Choroid plexus epithelial cell (primary cell): ENCODE measurements at regions not wholly inside any gene's neighbourhood (a gene's known extent, or its start where the extent isn't known, plus 50 kb on each side); places are given as distances from the start of the nearest gene placed in this dataset.

Experiments used
- DNase-seq: peaks from one replicate; pipeline ENCODE4 v3.0.0-alpha.2; 2010; ENCODE audit warnings: low read depth
- H3K4me3 ChIP-seq: 2 replicates; pipeline ENCODE4 v1.5.1; 2011; ENCODE audit warnings: low read depth, mild to moderate bottlenecking, control low read depth, low read length, moderate library complexity
- TF ChIP-seq, protein P1 (sequence below): conservative IDR thresholded peaks from 2 replicates; pipeline ENCODE4 v1.5.1; 2011; ENCODE audit warnings: low read depth, mild to moderate bottlenecking, control low read depth, inconsistent platforms, low read length, moderate library complexity

DNA sequence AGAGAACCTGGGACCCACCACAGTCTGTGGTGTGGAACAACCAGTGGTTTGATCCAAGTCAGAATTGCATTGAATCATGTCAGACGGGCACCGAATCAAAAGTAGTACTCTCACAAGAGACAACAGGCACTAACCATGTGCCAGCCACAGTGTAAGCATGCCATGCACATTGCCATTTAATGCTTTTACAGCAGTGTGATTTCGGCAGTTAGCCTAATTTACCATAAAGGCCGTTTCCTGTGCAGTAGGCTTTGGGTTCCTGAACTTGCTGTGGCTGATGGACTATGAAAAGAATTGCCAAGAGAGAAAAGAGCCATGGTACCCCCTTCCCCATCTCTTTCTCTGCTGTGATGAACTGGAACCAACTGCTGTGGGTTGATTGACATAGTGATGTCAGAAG is 540.6 kb downstream of the EBF1 start:
- no peak overlapping the region for H3K4me3 ChIP-seq
- TF ChIP-seq, protein P1, sequence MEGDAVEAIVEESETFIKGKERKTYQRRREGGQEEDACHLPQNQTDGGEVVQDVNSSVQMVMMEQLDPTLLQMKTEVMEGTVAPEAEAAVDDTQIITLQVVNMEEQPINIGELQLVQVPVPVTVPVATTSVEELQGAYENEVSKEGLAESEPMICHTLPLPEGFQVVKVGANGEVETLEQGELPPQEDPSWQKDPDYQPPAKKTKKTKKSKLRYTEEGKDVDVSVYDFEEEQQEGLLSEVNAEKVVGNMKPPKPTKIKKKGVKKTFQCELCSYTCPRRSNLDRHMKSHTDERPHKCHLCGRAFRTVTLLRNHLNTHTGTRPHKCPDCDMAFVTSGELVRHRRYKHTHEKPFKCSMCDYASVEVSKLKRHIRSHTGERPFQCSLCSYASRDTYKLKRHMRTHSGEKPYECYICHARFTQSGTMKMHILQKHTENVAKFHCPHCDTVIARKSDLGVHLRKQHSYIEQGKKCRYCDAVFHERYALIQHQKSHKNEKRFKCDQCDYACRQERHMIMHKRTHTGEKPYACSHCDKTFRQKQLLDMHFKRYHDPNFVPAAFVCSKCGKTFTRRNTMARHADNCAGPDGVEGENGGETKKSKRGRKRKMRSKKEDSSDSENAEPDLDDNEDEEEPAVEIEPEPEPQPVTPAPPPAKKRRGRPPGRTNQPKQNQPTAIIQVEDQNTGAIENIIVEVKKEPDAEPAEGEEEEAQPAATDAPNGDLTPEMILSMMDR: no peak
- no peak for DNase-seq

- no peak for DNase-seq
- H3K4me3 ChIP-seq: no peak overlapping the region
- TF ChIP-seq, protein P1: no peak
These were observed 545.8 kb downstream of the EBF1 start for GRCh38 chr5:158553962-158554336.

- TF ChIP-seq, protein P1: no peak
- no peak for DNase-seq
- H3K4me3 ChIP-seq: no peak overlapping the region
These were observed 546.3 kb downstream of the EBF1 start for GRCh38 chr5:158553195-158553961.

- TF ChIP-seq, protein P1: no peak
- no peak for DNase-seq
- no peak overlapping the region for H3K4me3 ChIP-seq
These were observed 547.5 kb downstream of the EBF1 start for GRCh38 chr5:158552241-158552640.

DNA sequence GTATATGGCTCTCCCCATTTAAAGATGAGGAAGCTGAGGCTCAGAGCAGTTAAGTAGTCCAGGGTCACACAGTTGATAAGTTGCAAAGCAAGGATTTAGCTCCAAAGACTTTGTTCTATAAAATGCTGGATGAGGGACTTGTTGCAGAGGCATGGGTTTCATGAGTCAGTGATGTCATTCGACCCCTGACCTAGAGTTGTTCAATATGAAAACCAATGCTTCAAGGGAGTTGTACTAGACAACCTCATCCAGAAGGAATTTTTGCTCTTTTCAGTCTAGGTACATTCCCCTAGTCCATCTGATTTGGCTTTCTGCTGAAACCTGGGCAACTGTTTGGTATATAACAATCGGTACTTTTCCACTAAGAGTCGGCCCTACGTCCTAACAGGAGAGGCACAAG is 550.4 kb downstream of the EBF1 start:
- H3K4me3 ChIP-seq: no peak overlapping the region
- peak; percentile 52 for DNase-seq
- TF ChIP-seq, protein P1: no peak

GRCh38 chr5:158546748-158547147 is 553.0 kb downstream of the EBF1 start:
- H3K4me3 ChIP-seq: no peak overlapping the region
- TF ChIP-seq, protein P1: no peak
- DNase-seq: no peak

DNA sequence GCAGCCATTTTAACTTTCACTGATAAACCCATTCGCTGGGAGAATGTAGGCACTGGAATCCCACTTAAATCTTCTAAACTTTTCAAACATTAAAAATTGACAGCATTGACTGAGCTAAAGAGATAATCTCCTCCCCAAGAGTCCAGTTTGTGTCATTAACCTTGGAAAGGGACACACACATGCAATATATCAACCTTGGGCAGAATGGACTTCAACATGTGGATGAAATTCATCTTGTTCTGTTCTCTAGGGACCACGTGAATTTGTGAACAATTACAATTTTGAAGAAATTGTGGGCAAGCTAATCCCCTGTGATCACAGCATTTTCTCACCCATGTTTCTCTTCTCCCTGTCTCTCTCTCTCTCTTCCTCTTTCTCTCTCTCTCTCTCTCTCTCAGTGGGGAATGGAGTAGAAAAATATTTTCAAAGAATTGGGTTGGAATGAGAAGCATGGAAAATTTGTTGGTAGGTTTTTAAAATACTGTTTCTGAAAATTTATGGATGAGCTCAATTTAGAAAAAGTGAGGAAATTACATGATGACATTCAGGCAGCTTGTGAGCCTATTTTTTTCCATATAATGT is 553.7 kb downstream of the EBF1 start:
- H3K4me3 ChIP-seq: no peak overlapping the region
- no peak for DNase-seq
- TF ChIP-seq, protein P1: no peak
